ENCODE measurements at regions not wholly inside any gene's neighbourhood (a gene's known extent, or its start where the extent isn't known, plus 50 kb on each side); places are given as distances from the start of the nearest gene placed in this dataset.
"Not testable (repeated sequence)": the region's sequence is repeated elsewhere in the genome, so short reads cannot be mapped to it uniquely, and the experiment has no call there.

- no peak for DNase-seq
Observed at GRCh38 chr14:40467969-40468368, 1035.7 kb upstream of the FBXO33 start.

- DNase-seq: no peak
Observed at GRCh38 chr14:40464531-40464930, 1032.3 kb upstream of the FBXO33 start.

- DNase-seq: no peak
Observed at GRCh38 chr14:40463886-40464285, 1031.7 kb upstream of the FBXO33 start.

- no peak for DNase-seq
Observed at GRCh38 chr14:40452674-40453073, 1020.4 kb upstream of the FBXO33 start.

GRCh38 chr14:40447017-40447416, 1014.8 kb upstream of the FBXO33 start:
- DNase-seq: no peak

GRCh38 chr14:40445020-40445419, 1012.8 kb upstream of the FBXO33 start:
- no peak for DNase-seq

- DNase-seq: no peak
Observed at GRCh38 chr14:40436551-40436950, 1004.3 kb upstream of the FBXO33 start.

GRCh38 chr14:40417777-40418401, 985.7 kb upstream of the FBXO33 start:
- peak in 1 of 5 experiments; percentile 13 for DNase-seq

GRCh38 chr14:40416565-40416964, 984.3 kb upstream of the FBXO33 start:
- no peak for DNase-seq

- no peak for DNase-seq
Observed at GRCh38 chr14:40414386-40414785, 982.2 kb upstream of the FBXO33 start.

GRCh38 chr14:40413136-40413535, 980.9 kb upstream of the FBXO33 start:
- no peak for DNase-seq

GRCh38 chr14:40410708-40411107, 978.5 kb upstream of the FBXO33 start:
- no peak for DNase-seq

GRCh38 chr14:40402957-40403356, 970.7 kb upstream of the FBXO33 start:
- no peak for DNase-seq

- no peak for DNase-seq
Observed at GRCh38 chr14:40398981-40399380, 966.7 kb upstream of the FBXO33 start.

GRCh38 chr14:40394634-40395340, 962.6 kb upstream of the FBXO33 start:
- DNase-seq: no peak

- no peak for DNase-seq
Observed at GRCh38 chr14:40393143-40393542, 960.9 kb upstream of the FBXO33 start.

- no peak for DNase-seq
Observed at GRCh38 chr14:40386433-40386832, 954.2 kb upstream of the FBXO33 start.

GRCh38 chr14:40374221-40374620, 942.0 kb upstream of the FBXO33 start:
- no peak for DNase-seq

- DNase-seq: no peak
Observed at GRCh38 chr14:40371011-40371410, 938.8 kb upstream of the FBXO33 start.

GRCh38 chr14:40368314-40368713, 936.1 kb upstream of the FBXO33 start:
- no peak for DNase-seq

- DNase-seq: no peak
Observed at GRCh38 chr14:40367717-40368116, 935.5 kb upstream of the FBXO33 start.

GRCh38 chr14:40365305-40365704, 933.1 kb upstream of the FBXO33 start:
- DNase-seq: no peak

GRCh38 chr14:40362856-40363255, 930.6 kb upstream of the FBXO33 start:
- no peak for DNase-seq

- no peak for DNase-seq
Observed at GRCh38 chr14:40354754-40355153, 922.5 kb upstream of the FBXO33 start.

- not testable (repeated sequence) for DNase-seq
Observed at GRCh38 chr14:40348104-40348503, 915.9 kb upstream of the FBXO33 start.
